Fibroblast of the conjunctiva (primary cell): ENCODE measurements at regions not wholly inside any gene's neighbourhood (a gene's known extent, or its start where the extent isn't known, plus 50 kb on each side); places are given as distances from the start of the nearest gene placed in this dataset.
"Not testable (repeated sequence)": the region's sequence is repeated elsewhere in the genome, so short reads cannot be mapped to it uniquely, and the experiment has no call there.

ENCODE experiments used
- DNase-seq: peaks from one replicate; pipeline ENCODE4 v3.0.0-alpha.2; 2010; ENCODE audit warnings: low read depth

DNA sequence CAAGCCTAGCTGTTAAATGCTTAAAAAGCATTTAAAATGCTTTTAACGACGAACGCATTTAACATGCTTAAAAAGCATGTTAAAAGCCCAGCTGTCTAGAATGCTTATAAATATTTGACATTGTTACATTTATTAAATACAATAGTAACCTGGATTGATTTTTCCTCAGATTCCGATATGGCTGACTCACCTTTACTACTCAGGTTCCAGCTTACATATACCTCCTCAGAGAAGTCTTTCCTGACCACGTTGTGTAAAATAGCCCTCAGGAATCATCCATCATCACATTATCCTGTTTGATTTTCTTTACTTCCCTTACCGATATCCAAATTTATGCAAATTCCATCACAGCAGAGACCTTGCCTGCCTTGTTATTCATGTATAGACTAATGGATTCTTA, 51.4 kb downstream of the SLC41A2 start:
- no peak for DNase-seq

DNA sequence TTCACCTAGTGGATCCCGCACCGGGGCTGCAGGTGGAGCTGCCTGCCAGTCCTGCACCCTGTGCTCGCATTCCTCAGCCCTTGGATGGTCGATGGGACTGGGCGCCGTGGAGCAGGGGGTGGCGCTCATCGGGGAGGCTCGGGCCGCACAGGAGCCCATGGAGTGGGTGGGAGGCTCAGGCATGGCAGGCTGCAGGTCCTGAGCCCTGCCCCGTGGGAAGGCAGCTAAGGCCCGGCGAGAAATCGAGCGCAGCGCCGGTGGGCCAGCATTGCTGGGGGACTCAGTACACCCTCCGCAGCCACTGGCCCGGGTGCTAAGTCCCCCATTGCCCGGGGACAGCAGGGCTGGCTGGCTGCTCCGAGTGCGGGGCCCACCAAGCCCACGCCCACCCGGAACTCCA, 52.6 kb downstream of the SLC41A2 start:
- DNase-seq, result not testable (repeated sequence)

DNA sequence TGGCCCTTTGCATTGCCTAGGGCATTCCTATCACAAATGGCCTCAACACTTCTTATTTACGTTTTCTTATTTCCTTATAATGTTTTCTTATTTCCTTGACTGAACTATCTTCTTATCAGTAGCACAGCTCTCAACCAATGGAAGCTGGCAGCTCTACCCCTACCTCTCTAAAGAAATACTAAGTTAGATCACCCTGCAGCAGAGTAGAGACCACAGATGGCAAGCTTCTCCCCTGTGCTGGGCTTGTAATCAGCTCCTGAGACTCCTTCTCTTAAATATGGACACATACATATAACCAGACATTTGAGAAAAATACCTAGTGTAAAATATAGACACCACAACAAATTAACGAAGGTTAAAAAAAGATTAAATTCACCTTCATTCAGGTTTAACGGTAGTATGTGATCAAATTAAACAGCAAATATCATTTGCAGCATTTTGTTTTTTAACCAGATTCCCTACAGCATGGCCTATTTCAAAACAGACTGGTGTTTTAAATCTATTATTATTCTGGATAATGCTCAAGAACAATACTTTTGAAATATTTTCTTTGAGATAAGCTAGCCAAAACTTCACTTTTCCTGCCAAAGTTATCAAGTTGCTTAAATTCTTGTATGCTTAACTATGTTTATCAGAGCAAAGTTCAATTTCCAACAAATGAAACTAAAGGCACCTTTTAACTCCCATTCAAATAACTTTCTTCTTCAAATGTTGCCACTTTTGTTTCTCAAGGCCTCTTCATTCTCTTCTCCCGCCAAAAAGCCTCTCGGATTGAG, 54.3 kb downstream of the SLC41A2 start:
- peak; percentile 1 for DNase-seq

DNA sequence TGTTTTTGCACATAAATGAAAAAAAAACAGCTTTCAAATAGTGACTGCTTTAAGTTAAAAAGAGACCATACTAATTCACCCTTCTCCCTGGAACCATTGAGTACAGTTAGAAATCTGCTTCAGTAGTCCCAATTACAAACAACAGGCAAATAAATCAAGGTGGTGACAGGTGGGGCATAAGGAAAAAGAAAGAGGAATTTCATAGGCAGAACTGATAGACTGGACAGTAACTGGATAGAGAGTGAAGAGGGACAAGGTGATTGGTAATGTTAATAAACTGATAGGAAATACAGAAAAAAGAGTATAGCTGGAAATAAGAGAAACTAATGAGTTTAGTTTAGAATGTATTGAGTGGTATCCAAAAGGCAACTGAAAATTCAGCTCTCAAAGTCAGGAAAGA, 56.0 kb downstream of the SLC41A2 start:
- DNase-seq, result no peak

DNA sequence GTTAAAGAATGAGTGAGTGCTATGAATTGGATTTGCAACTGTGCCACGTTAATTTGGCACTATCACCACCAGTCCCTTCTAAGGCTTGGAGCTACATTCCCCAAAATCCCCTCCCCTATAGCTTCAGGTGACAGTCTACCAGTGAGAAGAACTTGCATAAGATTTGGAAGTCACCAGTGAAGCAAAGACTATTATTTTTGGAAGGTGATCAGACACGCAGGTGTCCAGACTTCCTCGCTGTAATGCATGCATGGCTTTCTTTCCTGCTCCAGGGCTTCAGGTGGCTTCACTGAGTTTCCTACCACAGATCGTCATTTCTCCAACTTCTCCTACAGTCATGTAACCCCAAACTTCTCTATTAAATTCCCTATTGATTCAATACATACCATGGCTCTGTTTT, 61.4 kb downstream of the SLC41A2 start:
- no peak for DNase-seq

DNA sequence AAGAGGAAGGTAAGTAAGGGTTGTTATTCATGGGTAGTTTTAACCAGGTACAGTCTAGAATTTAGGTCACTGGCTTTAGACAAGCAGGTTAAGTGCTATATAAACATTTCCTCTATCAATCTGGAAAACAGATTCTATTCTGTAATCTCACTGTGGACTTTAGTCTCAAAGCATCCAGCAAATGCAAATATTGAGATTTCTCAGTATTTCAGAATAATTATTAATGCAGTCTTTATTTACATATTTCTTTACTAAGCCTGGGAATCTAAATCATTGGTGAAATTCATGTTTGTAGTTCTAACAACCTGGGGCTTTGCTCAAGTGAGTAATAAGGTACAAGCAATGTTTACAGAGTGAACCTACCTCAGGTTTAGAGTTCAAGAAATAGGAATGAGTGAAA, 61.9 kb downstream of the SLC41A2 start:
- no peak for DNase-seq

DNA sequence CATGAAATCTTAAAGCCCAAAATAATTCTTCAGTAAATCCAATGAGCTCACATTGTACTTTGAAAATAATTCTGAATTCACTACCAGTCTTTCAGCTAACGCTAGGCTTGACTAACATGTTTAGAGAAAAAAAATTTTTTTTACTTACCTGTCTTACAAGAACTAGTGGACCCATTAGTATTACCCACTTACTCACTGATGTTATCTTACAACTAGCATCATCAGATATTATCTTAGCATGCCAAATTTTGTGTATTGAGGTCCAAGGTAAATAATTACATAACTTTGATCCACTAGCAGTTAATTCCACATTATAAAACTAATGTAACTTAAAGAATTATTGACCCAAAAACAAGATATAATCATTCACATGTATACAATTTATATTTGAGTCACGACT, 62.7 kb downstream of the SLC41A2 start:
- no peak for DNase-seq

DNA sequence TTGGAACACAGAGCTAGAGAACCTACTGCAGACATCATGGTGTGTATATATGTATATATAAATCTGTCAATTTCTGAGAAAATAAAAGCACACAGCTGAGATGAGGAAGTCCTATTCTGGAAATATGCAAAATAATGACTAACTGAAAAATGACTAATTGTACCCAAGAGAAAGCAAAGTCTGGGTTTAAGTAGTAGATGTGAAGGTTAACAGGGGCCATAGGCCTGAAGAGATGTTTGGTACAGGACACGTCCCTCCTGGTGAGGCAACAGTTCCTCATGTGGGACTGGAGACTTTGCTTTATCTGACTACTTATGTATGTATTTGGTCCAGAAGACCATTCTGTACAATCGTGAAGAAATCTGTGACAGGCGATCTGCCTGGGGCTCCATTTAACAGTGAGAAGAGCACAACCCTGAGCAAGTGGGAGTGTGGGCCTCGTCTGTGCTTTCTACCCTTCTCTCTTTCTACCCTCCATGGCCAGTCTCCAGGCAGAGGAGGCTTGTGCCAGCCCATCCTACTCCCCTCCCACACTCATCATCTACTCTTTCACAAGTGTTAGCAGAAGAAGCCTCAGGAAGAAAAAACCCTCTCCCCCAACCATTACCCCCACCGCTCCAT, 67.5 kb downstream of the SLC41A2 start:
- DNase-seq, result no peak

DNA sequence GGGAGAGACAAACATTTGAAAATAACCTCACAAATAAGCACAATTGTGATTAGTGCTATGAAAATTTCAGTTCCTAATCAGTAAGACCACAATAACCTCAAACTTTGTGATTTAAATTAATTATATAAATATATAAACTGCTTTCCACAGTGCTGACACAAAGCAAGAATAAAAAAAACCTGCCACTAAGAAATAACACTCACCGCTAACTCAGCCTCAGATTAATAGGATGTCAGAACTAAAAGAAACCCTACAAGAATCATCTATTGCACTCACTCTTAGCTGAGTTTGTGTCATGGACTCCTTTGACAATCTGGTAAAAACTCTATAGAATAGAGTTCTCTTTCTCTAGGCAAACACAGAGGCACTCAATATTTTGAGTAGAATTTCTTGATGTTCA, 68.4 kb downstream of the SLC41A2 start:
- no peak for DNase-seq

DNA sequence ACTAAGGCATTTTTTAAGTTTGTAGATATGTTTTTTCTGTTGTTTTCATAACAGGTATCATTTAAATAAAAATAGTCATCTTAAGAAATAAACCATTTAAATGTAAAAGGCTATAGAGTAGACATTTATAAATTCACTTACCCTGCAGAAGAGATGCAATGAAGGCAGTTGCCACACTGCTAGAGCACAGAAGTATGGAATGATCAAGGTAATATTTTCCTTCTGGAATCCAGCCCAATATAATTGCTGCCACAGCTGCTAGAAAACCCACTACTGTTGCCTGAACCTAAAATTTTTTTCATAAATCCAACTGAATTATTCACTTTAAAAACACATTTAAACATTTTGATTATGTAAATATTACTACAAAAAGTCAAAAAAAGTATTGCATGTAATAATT, 69.2 kb downstream of the SLC41A2 start:
- no peak for DNase-seq

DNA sequence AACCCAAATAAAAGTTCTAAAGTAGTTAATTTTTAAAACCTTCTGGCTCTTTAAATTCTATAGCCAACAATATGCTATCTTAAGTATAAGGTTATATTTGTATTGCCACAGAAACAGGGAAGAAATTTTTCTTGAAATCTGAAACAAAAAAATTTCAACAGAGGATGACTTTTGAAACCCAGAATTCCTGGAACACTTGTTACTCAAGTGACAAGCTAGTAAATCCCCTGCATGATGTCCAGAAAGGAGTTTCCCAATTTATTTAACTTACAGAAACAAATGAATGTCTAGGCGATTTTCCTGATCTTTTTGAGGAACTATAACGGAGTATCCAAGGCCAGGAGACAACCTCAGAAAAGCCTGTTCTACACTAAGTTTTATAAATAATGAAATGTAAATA, 69.6 kb downstream of the SLC41A2 start:
- DNase-seq, result no peak

DNA sequence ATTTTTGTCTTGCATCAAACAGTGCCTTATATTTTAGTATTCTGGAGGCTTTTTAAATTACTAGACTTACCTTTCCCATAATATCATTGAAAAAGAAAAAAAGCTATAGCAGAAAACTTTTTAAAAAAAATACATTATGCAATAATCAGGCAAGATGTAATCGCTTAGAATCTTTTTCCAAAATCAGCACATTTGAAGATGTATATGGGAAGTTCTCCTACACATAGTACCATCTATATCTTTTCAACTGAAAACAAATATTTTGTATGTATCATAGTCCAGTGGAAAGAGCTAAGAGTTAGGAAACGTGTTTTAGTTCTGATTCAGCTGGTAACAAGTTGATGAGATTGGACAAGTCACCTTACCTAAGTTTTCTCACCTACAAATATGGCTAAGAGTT, 70.6 kb downstream of the SLC41A2 start:
- no peak for DNase-seq

DNA sequence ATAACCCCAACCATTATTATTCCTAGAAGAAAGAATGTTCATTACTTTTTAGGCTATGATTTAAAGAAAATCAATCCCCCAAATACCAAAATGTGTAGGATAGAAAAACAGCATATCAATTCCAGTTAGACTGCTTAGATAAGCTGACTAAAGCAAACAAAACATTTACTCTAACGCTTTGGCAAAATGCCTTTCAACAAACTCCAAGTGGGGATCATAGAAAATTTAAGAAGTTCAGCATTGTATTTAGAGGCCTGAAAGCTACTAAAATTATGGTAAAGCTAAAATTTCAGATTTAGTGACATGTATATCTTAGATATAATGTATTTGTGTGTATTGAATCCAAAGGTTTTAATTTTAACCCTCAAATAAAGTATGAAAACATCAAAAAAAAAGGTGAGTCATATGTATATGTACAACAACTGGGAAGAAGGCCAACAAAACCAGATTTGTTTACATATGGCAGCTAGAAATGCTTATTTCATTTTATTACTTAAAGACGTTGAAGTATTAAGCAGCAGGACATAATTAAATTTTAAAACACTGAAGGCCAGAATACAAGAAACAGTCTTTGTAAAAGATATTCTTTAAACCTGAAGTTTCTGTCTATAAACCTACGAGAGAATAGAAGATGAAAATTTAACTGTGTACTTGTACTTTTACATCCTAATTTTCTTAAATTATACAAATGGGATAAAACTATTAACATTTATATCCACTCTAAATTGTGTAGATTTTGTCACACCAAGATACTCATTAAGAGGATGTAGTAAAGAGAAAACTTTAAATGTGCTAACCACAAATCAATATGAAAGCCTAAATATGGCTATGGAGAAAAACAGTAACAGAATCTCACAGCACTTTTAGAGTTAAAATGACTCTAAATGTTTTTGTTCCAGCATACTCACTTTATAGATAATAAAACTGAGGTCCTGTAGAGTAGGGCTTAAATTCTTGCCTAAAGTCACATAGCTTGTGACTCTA, 71.4 kb downstream of the SLC41A2 start:
- DNase-seq, result peak; percentile 69

DNA sequence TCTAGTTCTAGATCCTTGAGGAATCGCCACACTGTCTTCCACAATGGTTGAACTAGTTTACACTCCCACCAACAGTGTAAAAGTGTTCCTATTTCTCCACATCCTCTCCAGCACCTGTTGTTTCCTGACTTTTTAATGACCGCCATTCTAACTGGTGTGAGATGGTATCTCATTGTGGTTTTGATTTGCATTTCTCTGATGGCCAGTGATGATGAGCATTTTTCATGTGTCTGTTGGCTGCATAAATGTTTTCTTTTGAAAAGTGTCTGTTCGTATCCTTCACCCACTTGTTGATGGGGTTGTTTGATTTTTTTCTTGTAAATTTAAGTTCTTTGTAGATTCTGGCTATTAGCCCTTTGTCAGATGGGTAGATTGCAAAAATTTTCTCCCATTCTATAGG, 79.2 kb downstream of the SLC41A2 start:
- DNase-seq, result not testable (repeated sequence)

DNA sequence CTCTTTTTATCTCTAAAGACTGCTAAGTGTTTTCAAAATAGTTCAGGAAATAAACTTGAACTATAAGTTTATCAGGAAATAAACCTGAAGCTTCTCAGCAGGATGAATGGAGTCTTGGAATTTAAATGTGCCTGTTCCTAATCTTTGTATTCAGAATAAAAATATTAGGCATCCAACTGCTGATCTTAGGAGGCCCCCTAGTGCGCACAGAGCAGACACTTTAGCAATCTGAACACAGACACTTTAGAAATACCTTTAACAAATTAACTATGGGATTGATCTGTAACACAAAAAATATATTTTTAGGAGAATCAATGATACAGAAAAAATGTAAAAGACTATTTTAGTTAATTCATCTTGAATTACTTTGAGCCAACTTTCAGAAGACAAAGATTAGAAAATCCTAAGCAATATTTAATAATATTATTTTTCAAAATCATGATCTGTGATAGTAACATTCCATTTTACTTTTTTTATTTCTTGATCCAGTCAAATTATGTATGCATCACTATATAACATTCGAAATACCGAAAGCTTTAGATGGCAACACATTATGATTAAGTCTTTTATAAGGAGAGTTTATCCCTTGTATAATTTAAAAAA, 80.9 kb downstream of the SLC41A2 start:
- peak; percentile 27 for DNase-seq

DNA sequence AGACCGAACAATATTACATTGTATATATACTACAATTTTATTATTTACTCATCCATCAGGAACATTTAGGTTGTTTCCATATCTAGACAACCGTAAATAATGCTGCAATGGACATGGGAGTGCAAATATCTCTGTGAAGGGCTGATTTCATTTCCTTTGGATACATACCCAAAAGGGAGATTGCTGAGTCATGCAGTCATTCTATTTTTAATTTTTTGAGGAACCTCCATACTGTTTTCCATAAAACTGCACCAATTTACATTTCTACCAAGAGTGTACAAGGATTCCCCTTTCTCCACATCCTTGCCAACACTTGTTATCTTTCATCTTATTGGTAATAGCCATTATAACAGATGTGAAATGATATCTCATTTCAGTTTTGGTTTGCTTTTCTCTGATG, 84.7 kb downstream of the SLC41A2 start:
- DNase-seq, result no peak

DNA sequence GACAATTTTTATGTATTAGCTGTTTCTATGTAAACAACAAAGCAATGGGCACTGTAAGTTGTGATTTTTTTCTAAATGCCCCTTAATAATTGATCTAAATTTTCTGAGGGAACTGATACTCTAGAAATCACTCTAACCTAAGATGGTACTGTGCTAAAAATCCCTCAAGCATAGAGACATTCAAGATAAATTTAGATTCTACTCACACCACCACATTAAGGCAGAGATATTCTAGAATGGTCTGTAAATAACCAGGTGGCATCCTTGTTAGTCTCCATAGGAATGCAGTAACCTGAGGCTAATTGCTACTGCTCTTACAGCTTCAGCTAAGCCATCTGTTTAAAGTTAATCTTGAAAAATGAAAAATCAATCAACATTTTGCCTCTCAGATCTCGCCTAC, 87.3 kb downstream of the SLC41A2 start:
- DNase-seq, result no peak

DNA sequence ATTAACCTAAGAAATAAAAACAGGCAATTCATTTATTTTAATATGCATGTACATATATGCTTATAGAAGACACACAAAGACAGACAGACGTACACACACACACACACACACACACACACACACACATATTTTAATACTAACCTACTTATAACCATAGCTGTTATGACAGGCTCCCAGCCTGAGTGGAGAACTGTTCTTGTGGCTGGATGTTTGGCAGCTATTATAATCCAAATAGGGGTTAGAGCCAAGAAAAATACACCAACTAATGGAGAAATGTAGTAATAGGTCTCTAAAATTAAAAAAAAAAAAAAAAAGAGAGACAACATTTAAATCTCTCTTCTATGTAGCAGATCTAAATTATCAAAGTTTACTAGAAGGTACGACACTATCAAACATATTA, 91.8 kb downstream of the SLC41A2 start:
- peak; percentile 69 for DNase-seq

DNA sequence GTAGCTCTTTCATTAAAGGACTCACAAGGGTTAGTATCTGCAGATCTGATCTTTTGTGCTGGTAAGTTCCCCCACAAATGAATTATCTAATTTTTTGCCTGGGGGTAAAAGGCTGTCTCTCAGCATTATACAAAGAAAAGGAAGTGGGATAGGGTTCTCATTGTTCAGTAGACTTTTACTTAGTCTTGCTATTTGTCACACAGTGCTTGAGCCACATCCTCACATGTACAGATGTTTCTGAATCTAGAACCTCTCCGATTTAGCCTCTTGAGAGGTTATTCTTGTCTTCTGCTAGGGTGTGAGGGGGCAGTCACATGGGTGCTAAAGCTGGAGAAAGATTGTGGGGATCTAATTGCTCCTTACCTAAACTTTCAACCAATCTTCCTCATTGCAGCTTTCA, 93.0 kb downstream of the SLC41A2 start:
- no peak for DNase-seq

DNA sequence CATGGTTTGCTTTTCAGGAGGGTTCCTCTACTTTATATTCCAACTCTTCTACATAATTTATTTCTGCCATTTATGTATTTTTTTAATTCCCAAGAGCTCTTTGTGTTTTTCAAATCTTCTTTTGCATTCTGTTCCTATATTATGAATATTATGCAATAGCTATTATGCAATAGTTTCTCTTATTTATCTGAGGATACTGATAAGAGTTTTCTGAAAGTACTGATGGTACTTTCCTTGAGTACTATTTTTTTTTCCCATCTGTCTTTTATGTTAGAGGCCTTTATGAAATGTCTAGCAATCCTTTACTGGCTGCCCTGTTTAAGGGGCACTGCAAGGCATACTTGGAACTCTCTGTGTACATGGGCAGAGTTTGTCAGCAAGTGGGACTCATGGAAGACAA, 93.4 kb downstream of the SLC41A2 start:
- DNase-seq, result no peak

DNA sequence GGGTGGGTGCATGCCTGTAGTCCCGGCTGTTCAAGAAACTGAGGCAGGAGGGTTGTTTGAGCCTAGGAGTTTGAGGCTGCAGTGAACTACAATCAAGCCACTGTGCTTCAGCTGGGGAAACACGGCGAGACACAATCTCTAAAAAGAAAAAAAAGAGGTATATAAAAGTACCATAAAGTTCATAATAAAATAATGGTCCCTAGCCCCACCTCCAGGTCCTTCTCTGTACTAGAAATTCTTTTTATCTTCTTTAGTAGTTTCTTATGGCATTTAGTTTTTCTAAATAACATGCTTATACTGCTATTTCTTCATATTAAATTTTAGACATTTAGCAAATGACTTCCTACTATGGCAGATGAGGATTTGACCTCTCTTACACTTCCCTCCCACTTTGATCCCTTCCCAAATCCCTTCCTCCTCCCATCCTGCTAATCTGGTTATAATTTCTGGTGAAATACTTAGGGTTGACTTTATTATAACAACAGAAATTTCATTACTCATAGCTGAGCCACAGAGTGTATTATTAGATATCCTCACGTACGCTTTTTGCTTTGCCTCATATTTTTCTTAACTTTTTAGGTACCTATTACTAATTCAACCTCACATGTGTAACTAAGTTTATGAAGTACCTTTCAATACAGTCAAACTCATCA, 94.7 kb downstream of the SLC41A2 start:
- DNase-seq, result no peak
